GM12878 (cell line): ENCODE measurements at regions not wholly inside any gene's neighbourhood (a gene's known extent, or its start where the extent isn't known, plus 50 kb on each side); places are given as distances from the start of the nearest gene placed in this dataset.

Experiments used
- ATAC-seq: fragments of 200-7000 bp; cut with Tn5 transposase; 3 replicates; pipeline ENCODE4 v1.9.1; 2020; ENCODE audit warnings: mild to moderate bottlenecking, moderate library complexity
- BruUV-seq: library from RNA; stranded (reverse); fragments of 400-500 nt; replicated peaks from 2 replicates; lab custom pipeline; 2021; lab: Mats Ljungman, UMichigan
- CTCF ChIA-PET: fragments of 300-600 bp; sonication (Branson Sonifier 250); formaldehyde crosslinking; extraction: SDS; loops from one replicate; lab custom pipeline; 2021; ENCODE audit warnings: inconsistent platforms; lab: Yijun Ruan, JAX
- POLR2A ChIA-PET: fragments of 350-600 bp; formaldehyde crosslinking; extraction: SDS; loops from one replicate; lab custom pipeline; 2021; ENCODE audit warnings: inconsistent platforms; lab: Charles Lee
- RAD21 ChIA-PET: fragments of 300-600 bp; sonication (Branson Sonifier 250); formaldehyde crosslinking; loops from one replicate; lab custom pipeline; 2023; ENCODE audit warnings: antibody characterized with exemption; ENCODE audit not compliant: unreplicated experiment; lab: Charles Lee
- SMC1A ChIA-PET: fragments of 300-600 bp; sonication (Branson Sonifier 250); formaldehyde crosslinking; loops from one replicate; lab custom pipeline; 2023; ENCODE audit not compliant: unreplicated experiment, uncharacterized antibody; lab: Charles Lee
- DNase-seq: peaks from one replicate; pipeline ENCODE4 v3.0.0-alpha.2; 2011; ENCODE audit warnings: low read depth, low spot score
- FAIRE-seq: peaks from 3 replicates; lab custom pipeline; 2011; peaks lifted over from hg19 to GRCh38; lab: Jason Lieb, UNC
- H2AFZ ChIP-seq: 2 replicates; pipeline ENCODE4 v1.6.0; 2011; ENCODE audit warnings: low read depth, low read length, control low read depth; ENCODE audit not compliant: control insufficient read depth
- H3K27ac ChIP-seq: 2 replicates; pipeline ENCODE4 v1.5.1; 2011; ENCODE audit warnings: control low read depth; ENCODE audit not compliant: control insufficient read depth, insufficient read depth
- H3K27me3 ChIP-seq, 2 experiments: replicated peaks in 1 of 2; 2 replicates each; pipeline versions ENCODE4 v1.6.0 to v1.6.1; 2011; ENCODE audit warnings: low read length in 1 of 2; ENCODE audit not compliant: control insufficient read depth in 2 of 2, insufficient read depth in 2 of 2
- H3K36me3 ChIP-seq, 2 experiments: 2 replicates each; pipeline ENCODE4 v1.5.1; 2011; ENCODE audit warnings: low read length in 1 of 2; ENCODE audit not compliant: control insufficient read depth in 2 of 2, insufficient read depth in 2 of 2
- H3K4me1 ChIP-seq: 2 replicates; pipeline ENCODE4 v1.6.1; 2011; ENCODE audit warnings: mild to moderate bottlenecking, low read length, moderate library complexity, mixed read lengths; ENCODE audit not compliant: control insufficient read depth, insufficient read depth
- H3K4me2 ChIP-seq: 2 replicates; pipeline ENCODE4 v1.6.0; 2011; ENCODE audit warnings: control low read depth; ENCODE audit not compliant: control insufficient read depth, insufficient read depth
- H3K4me3 ChIP-seq: fragments of 200-600 bp; sonication (generic); 2 replicates; pipeline ENCODE4 v1.5.1; 2016
- H3K79me2 ChIP-seq: 2 replicates; pipeline ENCODE4 v1.6.0; 2011; ENCODE audit warnings: low read length; ENCODE audit not compliant: control insufficient read depth, insufficient read depth
- H3K9ac ChIP-seq: 2 replicates; pipeline ENCODE4 v1.8.0; 2011; ENCODE audit warnings: low read length, control low read depth, mixed read lengths; ENCODE audit not compliant: control insufficient read depth, insufficient read depth
- H3K9me3 ChIP-seq: replicated peaks from 3 replicates; pipeline ENCODE4 v1.5.1; 2011; ENCODE audit warnings: mild to moderate bottlenecking, low read length; ENCODE audit not compliant: control insufficient read depth, insufficient read depth
- H4K20me1 ChIP-seq: 2 replicates; pipeline ENCODE4 v1.6.0; 2011; ENCODE audit not compliant: control insufficient read depth, insufficient read depth
- CBX5 ChIP-seq: sonication (generic); IDR thresholded peaks from 2 replicates; pipeline ENCODE4 v1.6.1; 2016; ENCODE audit warnings: low read depth, moderate library complexity, mild to moderate bottlenecking, inconsistent platforms
- CEBPB ChIP-seq, 2 experiments: fragments of 150-350 bp in 1 of 2; IDR thresholded peaks; 2 replicates each; pipeline ENCODE4 v1.6.1; 2012 to 2014; ENCODE audit warnings: low read depth in 2 of 2, low read length in 2 of 2, borderline replicate concordance in 1 of 2, inconsistent platforms in 1 of 2
- HDGF ChIP-seq: fragments of 450-650 bp; IDR thresholded peaks from 2 replicates; pipeline ENCODE4 v1.6.1; 2016; ENCODE audit warnings: antibody characterized with exemption
- IKZF2 ChIP-seq, 2 experiments: fragments of 450-650 bp; IDR thresholded peaks; 2 replicates each; pipeline ENCODE4 v1.6.1; 2017; ENCODE audit warnings: mild to moderate bottlenecking in 2 of 2, moderate library complexity in 2 of 2
- JUND ChIP-seq: IDR thresholded peaks from 2 replicates; pipeline ENCODE4 v1.6.1; 2012; ENCODE audit warnings: low read depth, mild to moderate bottlenecking, low read length, improper control_type of control experiment, moderate library complexity
- MTA3 ChIP-seq: IDR thresholded peaks from 2 replicates; pipeline ENCODE4 v1.6.1; 2012; ENCODE audit warnings: low read length, inconsistent platforms, borderline replicate concordance
- POLR2AphosphoS5 ChIP-seq: IDR thresholded peaks from 2 replicates; pipeline ENCODE4 v1.6.1; 2011; ENCODE audit warnings: mild to moderate bottlenecking, low read length, inconsistent platforms
- RB1 ChIP-seq: fragments of 450-650 bp; formaldehyde crosslinking; IDR thresholded peaks from 2 replicates; pipeline ENCODE4 v1.6.1; 2017; ENCODE audit warnings: mild to moderate bottlenecking, borderline replicate concordance
- RUNX3 ChIP-seq: IDR thresholded peaks from 2 replicates; pipeline ENCODE4 v1.6.1; 2012; ENCODE audit warnings: low read length, inconsistent platforms
- SIX5 ChIP-seq: IDR thresholded peaks from 2 replicates; pipeline ENCODE4 v1.6.1; 2011; ENCODE audit warnings: mild to moderate bottlenecking, low read depth, low read length, moderate library complexity; ENCODE audit not compliant: severe bottlenecking
- TBL1XR1 ChIP-seq: IDR thresholded peaks from 2 replicates; pipeline ENCODE4 v1.6.1; 2012; ENCODE audit warnings: low read depth, low read length, improper control_type of control experiment
- TCF12 ChIP-seq: IDR thresholded peaks from 2 replicates; pipeline ENCODE4 v1.6.1; 2011; ENCODE audit warnings: low read depth, mild to moderate bottlenecking, low read length
- TCF3 ChIP-seq: IDR thresholded peaks from 2 replicates; pipeline ENCODE4 v1.6.1; 2012; ENCODE audit warnings: low read depth, mild to moderate bottlenecking, low read length, borderline replicate concordance; ENCODE audit not compliant: insufficient read depth
- YY1 ChIP-seq: IDR thresholded peaks from 2 replicates; pipeline ENCODE4 v1.6.1; 2011; ENCODE audit warnings: low read depth, mild to moderate bottlenecking, low read length
- ZNF384 ChIP-seq: IDR thresholded peaks from 2 replicates; pipeline ENCODE4 v1.6.1; 2012; ENCODE audit warnings: low read depth, mild to moderate bottlenecking, low read length, improper control_type of control experiment, borderline replicate concordance
- WGBS: methylation state at CpG from one replicate; pipeline ENCODE4 v1.1.6; 2016; ENCODE audit warnings: low lambda C conversion rate; ENCODE audit not compliant: insufficient replicate concordance, insufficient coverage; ENCODE audit errors: missing lambda C conversion rate; 5-methylcytosine and 5-hydroxymethylcytosine counted together
- in situ Hi-C: fragments of 300-500 bp; cut with MboI; formaldehyde crosslinking; loops from 9 replicates; pipeline ENCODE4 v1.14.3; 2018; ENCODE audit warnings: mixed read lengths
- intact Hi-C: fragments of 100-400 bp; cut with micrococcal nuclease; formaldehyde crosslinking; loops from one replicate; pipeline ENCODE4 v1.14.2; 2022; ENCODE audit not compliant: unreplicated experiment
- TF ChIP-seq, protein P1 (sequence below): fragments of 450-650 bp; IDR thresholded peaks from 2 replicates; pipeline ENCODE4 v1.6.1; 2017; ENCODE audit warnings: mild to moderate bottlenecking, low read depth, inconsistent platforms; ENCODE audit not compliant: poor library complexity, severe bottlenecking
- TF ChIP-seq, protein P2 (sequence below): fragments of 450-650 bp; IDR thresholded peaks from 2 replicates; pipeline ENCODE4 v1.6.1; 2017; ENCODE audit warnings: borderline replicate concordance
- TF ChIP-seq, protein P3 (sequence below): fragments of 450-650 bp; IDR thresholded peaks from 2 replicates; pipeline ENCODE4 v1.6.1; 2016; ENCODE audit warnings: mild to moderate bottlenecking, moderate library complexity, borderline replicate concordance

DNA sequence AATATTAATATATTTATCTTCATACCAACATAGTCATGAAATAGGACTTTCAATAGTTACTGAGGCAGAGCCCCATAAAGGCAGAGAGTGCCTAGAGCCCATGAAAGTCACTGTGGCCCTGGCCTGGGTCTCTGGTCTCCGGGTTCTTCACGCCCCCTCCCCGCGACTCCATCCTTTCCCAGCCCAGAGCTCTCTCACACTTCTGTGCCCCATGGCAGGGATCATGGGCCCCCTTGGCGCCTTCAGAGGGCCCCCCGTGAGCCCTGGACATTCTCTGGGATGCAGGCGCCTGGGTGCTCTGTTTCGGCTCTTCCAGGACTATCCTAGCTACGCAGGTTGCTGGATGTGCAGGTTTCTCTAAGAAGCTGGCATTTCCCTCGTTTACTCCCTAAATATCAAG lies 228.4 kb downstream of the TEX29 start:
- ChIA-PET RAD21 (no interaction called here), CTCF (no interaction called here), SMC1A (no interaction called here), POLR2A (no interaction called here)
- ATAC-seq (no peak), DNase-seq (no peak), FAIRE-seq (no peak)
- intact Hi-C loops (no loop called here), in situ Hi-C loops (no loop called here)
- Histone ChIP-seq H3K4me1 (no peaks in the 10 kb centered on the region), H3K4me2 (no peak overlapping the region), H4K20me1 (no peaks in the 10 kb centered on the region), H3K36me3 (no peaks in the 10 kb centered on the region), H3K9me3 (no peaks in the 10 kb centered on the region; the same call in 2 of the 3 replicates), H2AFZ (no peak overlapping the region), H3K27me3 (no peaks in the 10 kb centered on the region), H3K4me3 (no peak overlapping the region), H3K79me2 (no peaks in the 10 kb centered on the region), H3K27ac (no peak overlapping the region), H3K9ac (no peak overlapping the region)
- 42% methylated on average over 10 of the region's 10 CpGs for WGBS
- no TSS peak for BruUV-seq
- no peak for TF ChIP-seq TCF12
- TF ChIP-seq HDGF, result no peak
- no peak for TF ChIP-seq SIX5
- no peak for TF ChIP-seq CBX5
- no peak for TF ChIP-seq POLR2AphosphoS5
- TF ChIP-seq, protein P1, sequence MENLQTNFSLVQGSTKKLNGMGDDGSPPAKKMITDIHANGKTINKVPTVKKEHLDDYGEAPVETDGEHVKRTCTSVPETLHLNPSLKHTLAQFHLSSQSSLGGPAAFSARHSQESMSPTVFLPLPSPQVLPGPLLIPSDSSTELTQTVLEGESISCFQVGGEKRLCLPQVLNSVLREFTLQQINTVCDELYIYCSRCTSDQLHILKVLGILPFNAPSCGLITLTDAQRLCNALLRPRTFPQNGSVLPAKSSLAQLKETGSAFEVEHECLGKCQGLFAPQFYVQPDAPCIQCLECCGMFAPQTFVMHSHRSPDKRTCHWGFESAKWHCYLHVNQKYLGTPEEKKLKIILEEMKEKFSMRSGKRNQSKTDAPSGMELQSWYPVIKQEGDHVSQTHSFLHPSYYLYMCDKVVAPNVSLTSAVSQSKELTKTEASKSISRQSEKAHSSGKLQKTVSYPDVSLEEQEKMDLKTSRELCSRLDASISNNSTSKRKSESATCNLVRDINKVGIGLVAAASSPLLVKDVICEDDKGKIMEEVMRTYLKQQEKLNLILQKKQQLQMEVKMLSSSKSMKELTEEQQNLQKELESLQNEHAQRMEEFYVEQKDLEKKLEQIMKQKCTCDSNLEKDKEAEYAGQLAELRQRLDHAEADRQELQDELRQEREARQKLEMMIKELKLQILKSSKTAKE, result no peak
- no peak for TF ChIP-seq TCF3
- TF ChIP-seq TBL1XR1, result no peak
- TF ChIP-seq ZNF384, result no peak
- TF ChIP-seq, protein P2, sequence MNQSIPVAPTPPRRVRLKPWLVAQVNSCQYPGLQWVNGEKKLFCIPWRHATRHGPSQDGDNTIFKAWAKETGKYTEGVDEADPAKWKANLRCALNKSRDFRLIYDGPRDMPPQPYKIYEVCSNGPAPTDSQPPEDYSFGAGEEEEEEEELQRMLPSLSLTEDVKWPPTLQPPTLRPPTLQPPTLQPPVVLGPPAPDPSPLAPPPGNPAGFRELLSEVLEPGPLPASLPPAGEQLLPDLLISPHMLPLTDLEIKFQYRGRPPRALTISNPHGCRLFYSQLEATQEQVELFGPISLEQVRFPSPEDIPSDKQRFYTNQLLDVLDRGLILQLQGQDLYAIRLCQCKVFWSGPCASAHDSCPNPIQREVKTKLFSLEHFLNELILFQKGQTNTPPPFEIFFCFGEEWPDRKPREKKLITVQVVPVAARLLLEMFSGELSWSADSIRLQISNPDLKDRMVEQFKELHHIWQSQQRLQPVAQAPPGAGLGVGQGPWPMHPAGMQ, result no peak
- TF ChIP-seq YY1, result no peak
- no peak for TF ChIP-seq CEBPB (IDR thresholded peaks at IDR 0.05; ENCODE audit: borderline replicate concordance in 1 of 2, low read depth in 2 of 2, low read length in 2 of 2)
- TF ChIP-seq IKZF2 (IDR thresholded peaks at IDR 0.05), result no peak
- TF ChIP-seq, protein P3, sequence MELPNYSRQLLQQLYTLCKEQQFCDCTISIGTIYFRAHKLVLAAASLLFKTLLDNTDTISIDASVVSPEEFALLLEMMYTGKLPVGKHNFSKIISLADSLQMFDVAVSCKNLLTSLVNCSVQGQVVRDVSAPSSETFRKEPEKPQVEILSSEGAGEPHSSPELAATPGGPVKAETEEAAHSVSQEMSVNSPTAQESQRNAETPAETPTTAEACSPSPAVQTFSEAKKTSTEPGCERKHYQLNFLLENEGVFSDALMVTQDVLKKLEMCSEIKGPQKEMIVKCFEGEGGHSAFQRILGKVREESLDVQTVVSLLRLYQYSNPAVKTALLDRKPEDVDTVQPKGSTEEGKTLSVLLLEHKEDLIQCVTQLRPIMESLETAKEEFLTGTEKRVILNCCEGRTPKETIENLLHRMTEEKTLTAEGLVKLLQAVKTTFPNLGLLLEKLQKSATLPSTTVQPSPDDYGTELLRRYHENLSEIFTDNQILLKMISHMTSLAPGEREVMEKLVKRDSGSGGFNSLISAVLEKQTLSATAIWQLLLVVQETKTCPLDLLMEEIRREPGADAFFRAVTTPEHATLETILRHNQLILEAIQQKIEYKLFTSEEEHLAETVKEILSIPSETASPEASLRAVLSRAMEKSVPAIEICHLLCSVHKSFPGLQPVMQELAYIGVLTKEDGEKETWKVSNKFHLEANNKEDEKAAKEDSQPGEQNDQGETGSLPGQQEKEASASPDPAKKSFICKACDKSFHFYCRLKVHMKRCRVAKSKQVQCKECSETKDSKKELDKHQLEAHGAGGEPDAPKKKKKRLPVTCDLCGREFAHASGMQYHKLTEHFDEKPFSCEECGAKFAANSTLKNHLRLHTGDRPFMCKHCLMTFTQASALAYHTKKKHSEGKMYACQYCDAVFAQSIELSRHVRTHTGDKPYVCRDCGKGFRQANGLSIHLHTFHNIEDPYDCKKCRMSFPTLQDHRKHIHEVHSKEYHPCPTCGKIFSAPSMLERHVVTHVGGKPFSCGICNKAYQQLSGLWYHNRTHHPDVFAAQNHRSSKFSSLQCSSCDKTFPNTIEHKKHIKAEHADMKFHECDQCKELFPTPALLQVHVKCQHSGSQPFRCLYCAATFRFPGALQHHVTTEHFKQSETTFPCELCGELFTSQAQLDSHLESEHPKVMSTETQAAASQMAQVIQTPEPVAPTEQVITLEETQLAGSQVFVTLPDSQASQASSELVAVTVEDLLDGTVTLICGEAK, result no peak
- TF ChIP-seq RUNX3, result no peak
- no peak for TF ChIP-seq JUND
- TF ChIP-seq RB1, result no peak
- no peak for TF ChIP-seq MTA3
